Large intestine (tissue), 3 donors: ENCODE measurements at regions not wholly inside any gene's neighbourhood (a gene's known extent, or its start where the extent isn't known, plus 50 kb on each side); places are given as distances from the start of the nearest gene placed in this dataset.

Experiments
- DNase-seq, 2 donors: peaks; one replicate each; pipeline versions ENCODE4 v3.0.0 to v3.0.0-alpha.2; 2013
- H3K27ac ChIP-seq: one replicate; pipeline ENCODE4 v1.5.1; 2013; ENCODE audit warnings: low read length
- H3K27me3 ChIP-seq: 2 replicates; pipeline ENCODE4 v1.6.1; 2013; ENCODE audit warnings: low read length; ENCODE audit not compliant: control insufficient read depth, insufficient read depth
- H3K36me3 ChIP-seq: 2 replicates; pipeline ENCODE4 v1.6.1; 2013; ENCODE audit warnings: low read length; ENCODE audit not compliant: control insufficient read depth, insufficient read depth
- H3K4me1 ChIP-seq: one replicate; pipeline ENCODE4 v1.6.1; 2013; ENCODE audit warnings: low read length; ENCODE audit not compliant: control insufficient read depth, insufficient read depth
- H3K4me3 ChIP-seq: one replicate; pipeline ENCODE4 v1.5.1; 2013; ENCODE audit warnings: low read length
- H3K9me3 ChIP-seq: one replicate; pipeline ENCODE4 v1.6.1; 2013; ENCODE audit warnings: mild to moderate bottlenecking, low read depth, low read length, moderate library complexity; ENCODE audit not compliant: control insufficient read depth
- WGBS: methylation state at CpG from one replicate; pipeline ENCODE4 v1.1.5; 2013; ENCODE audit warnings: low lambda C conversion rate; ENCODE audit not compliant: insufficient coverage; 5-methylcytosine and 5-hydroxymethylcytosine counted together

- no peaks in the 10 kb centered on the region for H3K27me3 ChIP-seq
- no peak overlapping the region for H3K4me3 ChIP-seq
- H3K36me3 ChIP-seq = no peaks in the 10 kb centered on the region
- H3K9me3 ChIP-seq = no peaks in the 10 kb centered on the region
- no peak for DNase-seq
- H3K4me1 ChIP-seq = peaks cover 11% of the 10 kb centered on the region
- WGBS = 100% methylated on average over 1 of the region's 7 CpGs
- H3K27ac ChIP-seq = no peak overlapping the region
These were observed 52.5 kb upstream of the PLEKHG7 start for GRCh38 chr12:92650228-92650822.

- no peaks in the 10 kb centered on the region for H3K27me3 ChIP-seq
- WGBS = 56% methylated on average over 3 of the region's 11 CpGs
These were observed 53.1 kb upstream of the PLEKHG7 start for GRCh38 chr12:92649511-92650227.

GRCh38 chr12:92648242-92649031 lies 54.4 kb upstream of the PLEKHG7 start:
- Histone ChIP-seq H3K4me1 (peaks cover 6% of the 10 kb centered on the region), H3K9me3 (no peaks in the 10 kb centered on the region), H3K36me3 (no peaks in the 10 kb centered on the region), H3K27me3 (no peaks in the 10 kb centered on the region), H3K27ac (no peak overlapping the region), H3K4me3 (no peak overlapping the region)
- no peak for DNase-seq
- WGBS = 100% methylated on average over 1 of the region's 6 CpGs

More at GRCh38 chr12:92649511-92650227, 53.1 kb upstream of the PLEKHG7 start:
- Histone ChIP-seq H3K4me3 (no peak overlapping the region), H3K36me3 (no peaks in the 10 kb centered on the region), H3K4me1 (peaks cover 6% of the 10 kb centered on the region), H3K27ac (peak overlapping the region; percentile 34), H3K9me3 (no peaks in the 10 kb centered on the region)
- peak; percentile 61 to 68 for DNase-seq

GRCh38 chr12:92641291-92641690 lies 61.5 kb upstream of the PLEKHG7 start:
- WGBS = 0% methylated on average over 1 of the region's 1 CpG
- no peak for DNase-seq
- H3K27me3 ChIP-seq = no peaks in the 10 kb centered on the region
- H3K9me3 ChIP-seq = no peaks in the 10 kb centered on the region
- no peak overlapping the region for H3K27ac ChIP-seq
- H3K4me3 ChIP-seq = no peak overlapping the region
- peaks cover 4% of the 10 kb centered on the region for H3K4me1 ChIP-seq
- H3K36me3 ChIP-seq = no peaks in the 10 kb centered on the region

- Histone ChIP-seq H3K4me1 (peaks cover 4% of the 10 kb centered on the region), H3K27me3 (no peaks in the 10 kb centered on the region), H3K9me3 (no peaks in the 10 kb centered on the region), H3K36me3 (no peaks in the 10 kb centered on the region), H3K4me3 (no peak overlapping the region), H3K27ac (no peak overlapping the region)
- no peak for DNase-seq
These were observed 62.1 kb upstream of the PLEKHG7 start for GRCh38 chr12:92640691-92641090.

GRCh38 chr12:92639017-92639416 lies 63.8 kb upstream of the PLEKHG7 start:
- no peaks in the 10 kb centered on the region for H3K36me3 ChIP-seq
- DNase-seq = no peak
- H3K9me3 ChIP-seq = no peaks in the 10 kb centered on the region
- no peak overlapping the region for H3K4me3 ChIP-seq
- no peaks in the 10 kb centered on the region for H3K27me3 ChIP-seq
- H3K27ac ChIP-seq = no peak overlapping the region
- H3K4me1 ChIP-seq = peaks cover 4% of the 10 kb centered on the region

- no peaks in the 10 kb centered on the region for H3K27me3 ChIP-seq
- no peaks in the 10 kb centered on the region for H3K36me3 ChIP-seq
- no peak overlapping the region for H3K4me3 ChIP-seq
- H3K4me1 ChIP-seq = peaks cover 4% of the 10 kb centered on the region
- WGBS = no CpG with 5 or more reads among the region's 2 CpGs
- H3K27ac ChIP-seq = no peak overlapping the region
- H3K9me3 ChIP-seq = no peaks in the 10 kb centered on the region
- no peak for DNase-seq
These were observed 68.1 kb upstream of the PLEKHG7 start for GRCh38 chr12:92634730-92635129.

GRCh38 chr12:92634202-92634601 lies 68.6 kb upstream of the PLEKHG7 start:
- Histone ChIP-seq H3K27me3 (no peaks in the 10 kb centered on the region), H3K4me3 (no peak overlapping the region), H3K36me3 (no peaks in the 10 kb centered on the region), H3K9me3 (no peaks in the 10 kb centered on the region), H3K4me1 (peaks cover 4% of the 10 kb centered on the region), H3K27ac (no peak overlapping the region)
- no CpG with 5 or more reads among the region's 6 CpGs for WGBS
- DNase-seq = no peak

GRCh38 chr12:92630968-92631367 lies 71.8 kb upstream of the PLEKHG7 start:
- Histone ChIP-seq H3K4me1 (no peaks in the 10 kb centered on the region), H3K36me3 (no peaks in the 10 kb centered on the region), H3K27ac (no peak overlapping the region), H3K27me3 (no peaks in the 10 kb centered on the region), H3K9me3 (no peaks in the 10 kb centered on the region), H3K4me3 (no peak overlapping the region)
- no CpG with 5 or more reads among the region's 6 CpGs for WGBS
- no peak for DNase-seq

- no peak overlapping the region for H3K27ac ChIP-seq
- no peak for DNase-seq
- no peaks in the 10 kb centered on the region for H3K36me3 ChIP-seq
- no peaks in the 10 kb centered on the region for H3K4me1 ChIP-seq
- 75% methylated on average over 2 of the region's 9 CpGs for WGBS
- no peaks in the 10 kb centered on the region for H3K27me3 ChIP-seq
- no peak overlapping the region for H3K4me3 ChIP-seq
- no peaks in the 10 kb centered on the region for H3K9me3 ChIP-seq
These were observed 73.3 kb upstream of the PLEKHG7 start for GRCh38 chr12:92629349-92630065.
